SU-DHL-6 (cell line): ENCODE measurements at regions not wholly inside any gene's neighbourhood (a gene's known extent, or its start where the extent isn't known, plus 50 kb on each side); places are given as distances from the start of the nearest gene placed in this dataset.

Experiments used
- EZH2phosphoT487 ChIP-seq: fragments of 200-600 bp; sonication (generic), shearing (Covaris generic); conservative IDR thresholded peaks from 2 replicates; pipeline ENCODE4 v1.6.1; 2018; ENCODE audit warnings: mild to moderate bottlenecking, antibody characterized with exemption, low read length, moderate library complexity, mixed read lengths
- TF ChIP-seq, protein P1 (sequence below): fragments of 200-600 bp; sonication (generic); IDR thresholded peaks from one replicate; pipeline ENCODE4 v1.5.1; 2017; ENCODE audit warnings: antibody characterized with exemption, mild to moderate bottlenecking, low read length, moderate library complexity; ENCODE audit not compliant: insufficient read depth, poor library complexity, severe bottlenecking

DNA sequence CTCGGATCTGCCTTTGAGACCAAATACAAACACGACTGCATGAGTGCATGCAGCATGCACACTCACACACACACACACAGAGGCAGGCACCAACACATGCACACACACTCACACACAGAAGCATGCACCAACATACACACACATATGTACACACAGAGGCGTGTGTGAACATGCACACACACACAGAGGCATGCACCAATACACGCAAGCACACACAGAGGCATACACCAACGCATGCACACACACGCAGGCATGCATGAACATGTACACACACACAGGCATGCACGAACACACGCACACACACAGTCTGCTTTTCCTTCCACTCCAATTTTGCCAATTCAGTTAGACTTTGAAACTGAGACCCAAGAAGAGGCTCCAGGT is 67.3 kb upstream of the COL13A1 start:
- TF ChIP-seq, protein P1, sequence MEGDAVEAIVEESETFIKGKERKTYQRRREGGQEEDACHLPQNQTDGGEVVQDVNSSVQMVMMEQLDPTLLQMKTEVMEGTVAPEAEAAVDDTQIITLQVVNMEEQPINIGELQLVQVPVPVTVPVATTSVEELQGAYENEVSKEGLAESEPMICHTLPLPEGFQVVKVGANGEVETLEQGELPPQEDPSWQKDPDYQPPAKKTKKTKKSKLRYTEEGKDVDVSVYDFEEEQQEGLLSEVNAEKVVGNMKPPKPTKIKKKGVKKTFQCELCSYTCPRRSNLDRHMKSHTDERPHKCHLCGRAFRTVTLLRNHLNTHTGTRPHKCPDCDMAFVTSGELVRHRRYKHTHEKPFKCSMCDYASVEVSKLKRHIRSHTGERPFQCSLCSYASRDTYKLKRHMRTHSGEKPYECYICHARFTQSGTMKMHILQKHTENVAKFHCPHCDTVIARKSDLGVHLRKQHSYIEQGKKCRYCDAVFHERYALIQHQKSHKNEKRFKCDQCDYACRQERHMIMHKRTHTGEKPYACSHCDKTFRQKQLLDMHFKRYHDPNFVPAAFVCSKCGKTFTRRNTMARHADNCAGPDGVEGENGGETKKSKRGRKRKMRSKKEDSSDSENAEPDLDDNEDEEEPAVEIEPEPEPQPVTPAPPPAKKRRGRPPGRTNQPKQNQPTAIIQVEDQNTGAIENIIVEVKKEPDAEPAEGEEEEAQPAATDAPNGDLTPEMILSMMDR, result no peak
- TF ChIP-seq EZH2phosphoT487, result no peak
